ENCODE measurements at regions not wholly inside any gene's neighbourhood (a gene's known extent, or its start where the extent isn't known, plus 50 kb on each side); places are given as distances from the start of the nearest gene placed in this dataset.

DNA sequence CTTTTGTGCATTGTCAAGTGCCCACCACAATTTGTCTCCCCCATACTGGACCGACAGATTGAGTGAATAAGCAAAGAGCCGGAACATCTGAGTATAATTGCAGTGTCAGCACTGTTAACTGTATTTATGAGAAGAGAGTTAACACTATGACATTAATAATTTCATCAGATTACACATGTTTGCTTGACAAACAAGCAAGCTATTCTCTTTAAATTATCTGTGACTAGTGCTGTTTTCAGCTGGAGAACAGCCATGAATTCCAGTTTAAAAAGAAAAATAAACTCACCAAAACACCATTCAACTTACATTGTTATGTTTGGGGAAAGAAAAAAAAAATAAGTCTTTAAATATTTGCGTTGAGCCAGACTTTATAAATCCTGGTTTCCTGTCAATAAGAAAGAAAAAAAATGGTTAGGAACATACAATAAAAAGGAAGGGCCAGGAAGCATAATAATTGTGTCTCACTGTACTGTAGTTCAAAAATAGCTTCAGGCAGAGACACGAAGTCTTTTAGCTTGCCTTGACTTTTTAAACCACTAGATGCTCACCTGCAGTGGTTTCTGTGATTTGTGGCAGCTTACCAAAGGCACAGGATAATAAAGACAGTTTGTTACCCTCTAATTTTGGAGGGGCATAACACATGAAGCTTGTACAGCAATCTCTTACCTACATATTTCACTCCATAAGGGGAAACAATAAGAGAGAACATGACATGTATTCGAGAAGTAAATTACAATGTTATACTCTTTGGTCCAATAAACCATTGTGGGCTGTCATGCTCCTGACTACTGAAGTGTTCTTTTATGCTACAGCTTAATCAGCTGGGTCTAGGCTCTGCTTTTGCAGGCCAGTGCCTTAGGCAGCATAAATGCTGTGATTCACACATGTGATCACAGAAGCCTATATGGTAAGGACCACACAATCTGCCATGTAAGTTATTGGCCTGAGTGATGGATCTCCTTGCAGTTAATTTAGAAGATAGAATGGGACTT lies 302.0 kb upstream of the ADGRL2 start:
- DNase-seq (ENCODE audit: low read depth in 4 of 4, low spot score in 2 of 4) = peak in 2 of 4 donors; percentile 34

DNA sequence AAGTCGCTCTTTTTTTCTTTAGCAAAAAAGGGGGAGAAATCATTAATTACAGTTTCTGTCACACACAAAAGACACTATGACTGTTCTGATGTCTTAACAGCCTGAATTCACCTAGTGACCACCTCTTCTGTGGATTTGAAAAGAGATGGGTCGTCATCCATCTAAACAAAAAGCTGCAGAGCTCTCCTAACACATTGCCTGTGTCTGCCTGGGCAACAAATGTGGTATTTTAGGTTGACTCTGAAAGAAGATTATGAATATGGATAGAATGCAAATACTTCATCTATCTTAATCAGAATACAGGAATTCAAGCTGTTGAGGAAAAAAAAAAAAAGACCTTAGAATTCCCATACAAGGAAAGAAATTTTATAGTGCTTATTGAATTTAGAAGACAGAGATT lies 304.4 kb upstream of the ADGRL2 start:
- DNase-seq (ENCODE audit: low read depth in 4 of 4, low spot score in 2 of 4) = no peak

DNA sequence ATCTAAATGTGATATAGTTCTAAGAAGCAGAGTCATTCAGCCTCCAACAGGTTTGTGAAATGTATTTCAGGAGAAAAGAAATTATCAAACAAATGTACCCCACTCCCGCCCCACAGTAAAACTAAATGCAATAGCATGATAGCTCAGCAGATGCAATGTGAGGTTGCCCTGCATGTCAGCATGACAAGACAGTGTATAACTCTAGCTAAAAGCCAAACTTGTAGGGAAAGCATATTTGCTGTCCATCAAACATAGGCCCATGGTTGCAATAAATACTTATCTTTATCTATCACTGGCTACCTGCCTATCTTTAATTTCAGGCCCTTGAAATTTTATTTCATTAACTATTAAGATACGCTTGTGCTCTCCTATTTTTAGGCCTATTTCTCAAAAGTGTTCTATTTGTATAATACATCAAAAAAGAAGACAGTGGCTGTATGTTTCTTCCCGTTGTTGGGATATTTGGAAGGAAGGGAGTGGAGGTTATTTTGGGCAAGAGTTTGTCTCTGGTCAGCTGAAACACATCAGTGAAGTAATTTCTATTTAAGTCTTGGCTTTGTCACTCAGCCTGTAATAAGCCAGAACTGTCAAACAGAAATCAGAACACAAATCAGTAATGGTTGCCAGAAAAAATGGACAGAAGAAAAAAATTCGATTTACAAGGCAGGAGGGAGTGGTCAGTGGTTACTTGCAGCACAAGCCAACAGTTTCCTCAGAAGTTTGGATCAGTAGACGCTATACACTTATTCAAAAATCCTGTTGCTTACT lies 307.4 kb upstream of the ADGRL2 start:
- no peak for DNase-seq (ENCODE audit: low read depth in 4 of 4, low spot score in 2 of 4)

DNA sequence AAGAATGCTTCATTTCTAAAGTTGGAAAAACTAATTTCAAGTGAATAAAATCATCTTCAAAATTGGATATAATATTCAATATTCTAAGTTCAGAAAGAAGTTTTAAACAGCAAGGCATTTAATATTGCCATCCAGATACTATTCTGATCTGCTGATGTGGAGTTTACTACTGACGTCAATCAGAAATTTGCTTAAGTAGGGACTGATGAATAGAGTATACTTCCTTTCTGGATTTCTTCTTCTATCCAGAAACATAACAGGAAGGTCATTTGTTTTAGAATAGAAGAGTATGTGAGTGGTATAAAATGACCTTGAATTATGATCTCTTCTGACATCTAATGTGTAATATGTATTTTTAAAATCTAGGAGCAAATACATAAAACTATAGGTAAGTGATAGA lies 308.1 kb upstream of the ADGRL2 start:
- no peak for DNase-seq (ENCODE audit: low read depth in 4 of 4, low spot score in 2 of 4)

DNA sequence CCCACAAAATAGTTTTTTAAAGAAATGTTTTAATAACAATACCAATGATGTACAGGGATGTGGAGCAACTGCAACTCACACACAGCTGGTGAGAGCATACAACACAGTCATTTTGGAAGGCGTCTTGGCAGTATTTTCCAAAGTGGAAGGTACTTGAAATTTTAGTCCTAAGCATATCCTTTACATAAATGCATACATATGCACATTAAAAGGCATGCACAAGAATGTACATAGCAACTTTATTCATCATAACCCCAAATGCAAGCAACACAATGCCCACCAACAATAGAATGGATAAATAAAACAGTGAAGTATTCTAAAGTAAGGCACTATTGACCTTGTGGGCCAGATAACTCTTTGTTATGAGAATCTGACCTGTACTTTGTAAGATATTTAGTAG lies 310.1 kb upstream of the ADGRL2 start:
- no peak for DNase-seq (ENCODE audit: low read depth in 4 of 4, low spot score in 2 of 4)

DNA sequence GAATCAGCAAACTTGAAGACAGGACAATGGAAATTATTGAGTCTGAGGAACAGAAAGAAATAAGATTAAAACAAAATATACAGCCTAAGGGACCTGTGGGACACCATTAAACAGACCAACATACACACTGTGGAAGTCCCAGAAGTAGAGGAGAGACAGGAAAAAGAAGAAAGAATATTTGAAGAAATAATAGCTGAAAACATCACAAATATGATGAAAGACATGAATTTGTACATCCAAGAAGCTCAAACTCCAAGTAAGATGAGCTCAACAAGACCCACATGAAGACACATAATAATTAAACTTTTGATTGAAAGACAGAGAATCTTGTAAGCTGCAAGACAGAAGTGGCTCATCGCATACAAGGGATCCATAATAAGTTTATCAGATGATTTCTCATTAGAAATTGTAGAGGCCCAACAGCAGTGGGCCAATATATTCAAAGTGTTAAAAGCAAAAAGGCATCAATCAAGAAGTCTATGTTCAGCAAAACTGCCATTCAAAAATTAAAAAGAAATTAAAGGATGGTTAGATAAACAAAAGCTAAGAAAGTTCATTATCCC lies 311.3 kb upstream of the ADGRL2 start:
- no peak for DNase-seq (ENCODE audit: low read depth in 4 of 4, low spot score in 2 of 4)

DNA sequence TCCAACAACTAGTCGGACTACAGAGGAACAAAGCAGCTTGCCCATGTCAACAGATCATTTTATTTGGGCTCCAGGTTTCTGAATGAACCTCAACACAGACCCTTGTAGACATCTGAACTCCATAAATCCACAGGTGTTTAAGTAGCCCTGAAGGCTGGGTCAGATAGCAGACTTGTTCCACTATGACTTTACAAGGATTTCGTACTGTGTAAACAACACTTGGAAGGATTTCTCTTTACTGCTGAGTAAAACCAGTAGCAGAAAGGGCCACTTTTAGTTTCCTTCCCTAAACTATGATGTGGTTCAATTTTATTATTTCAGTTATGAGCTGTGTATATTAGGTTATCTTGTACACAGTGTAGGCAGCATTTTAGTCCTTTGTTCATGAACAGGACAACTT lies 316.4 kb upstream of the ADGRL2 start:
- no peak for DNase-seq (ENCODE audit: low read depth in 4 of 4, low spot score in 2 of 4)

DNA sequence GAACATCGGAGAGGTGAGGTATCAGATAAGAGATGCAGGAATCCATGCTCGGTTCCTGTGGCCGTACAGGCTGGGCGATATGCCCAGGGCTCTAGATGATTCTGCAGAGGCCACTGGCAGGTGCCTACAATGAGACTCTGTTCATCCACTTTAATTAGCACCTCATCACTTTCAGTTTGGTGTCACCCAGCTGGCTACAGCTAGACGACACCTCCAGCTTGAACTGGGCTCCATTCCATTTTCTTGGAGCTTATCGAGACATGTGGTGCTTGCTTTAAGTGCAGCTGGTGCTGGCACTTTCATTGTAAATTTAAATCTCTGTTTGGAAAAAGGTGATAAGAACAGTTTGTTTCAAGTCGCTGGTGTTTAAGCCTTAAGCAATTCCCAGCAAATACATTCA lies 322.5 kb upstream of the ADGRL2 start:
- DNase-seq (ENCODE audit: low read depth in 4 of 4, low spot score in 2 of 4) = no peak

DNA sequence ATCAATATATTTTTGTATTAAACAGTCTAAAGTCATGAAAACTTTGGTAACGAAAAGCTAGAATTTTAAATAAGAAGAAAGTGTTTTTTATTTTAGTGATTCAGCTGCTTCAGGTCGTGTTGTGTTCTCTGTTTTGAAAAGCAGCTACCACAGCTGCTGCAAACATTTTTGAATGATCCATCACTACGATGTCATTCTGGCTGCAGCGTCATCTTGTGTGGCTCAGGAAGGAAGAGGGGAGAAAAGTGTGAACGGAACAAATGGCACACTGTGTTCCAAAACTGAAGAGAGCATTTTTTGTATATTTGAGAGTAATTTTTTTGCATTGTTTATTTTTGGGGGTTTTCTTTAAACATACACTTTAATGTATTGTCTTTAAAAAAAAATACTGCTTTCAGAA lies 323.0 kb upstream of the ADGRL2 start:
- DNase-seq (ENCODE audit: low read depth in 4 of 4, low spot score in 2 of 4) = no peak

DNA sequence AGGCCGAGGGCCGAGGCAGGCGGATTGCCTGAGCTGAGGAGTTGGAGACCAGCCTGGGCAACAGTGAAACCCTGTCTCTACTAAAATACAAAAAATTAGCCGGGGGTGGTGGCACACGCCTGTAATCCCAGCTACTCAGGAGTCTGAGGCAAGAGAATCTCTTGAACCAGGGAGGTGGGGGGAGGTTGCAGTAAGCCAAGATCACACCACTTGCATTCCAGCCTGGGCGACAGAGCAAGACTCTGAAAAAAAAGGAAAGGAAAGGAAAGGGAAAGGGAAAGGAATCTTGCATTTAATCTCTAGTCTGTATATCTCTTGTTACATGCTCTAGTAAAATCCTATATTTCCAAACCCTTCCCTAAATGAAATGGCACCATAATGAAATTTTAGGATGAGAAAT lies 328.3 kb upstream of the ADGRL2 start:
- no peak for DNase-seq (ENCODE audit: low read depth in 4 of 4, low spot score in 2 of 4)

DNA sequence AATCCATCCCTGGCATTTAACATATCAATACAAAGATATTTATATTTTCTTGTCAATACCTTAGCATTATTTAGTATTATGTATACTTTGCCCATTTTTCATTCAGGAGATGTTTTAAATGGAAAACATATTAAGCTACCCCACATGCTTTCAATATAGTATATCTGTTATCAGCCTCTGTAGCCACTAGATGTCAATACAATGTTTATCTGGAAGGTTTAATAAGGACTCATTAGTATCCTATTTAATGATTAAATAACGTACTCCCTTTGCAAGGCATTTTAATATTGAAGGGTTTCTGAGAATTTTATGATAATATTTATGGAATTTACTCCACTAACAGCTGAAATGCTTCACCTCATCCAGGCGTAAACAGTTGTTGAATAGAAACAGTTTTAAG lies 329.5 kb upstream of the ADGRL2 start:
- DNase-seq (ENCODE audit: low read depth in 4 of 4, low spot score in 2 of 4) = no peak

DNA sequence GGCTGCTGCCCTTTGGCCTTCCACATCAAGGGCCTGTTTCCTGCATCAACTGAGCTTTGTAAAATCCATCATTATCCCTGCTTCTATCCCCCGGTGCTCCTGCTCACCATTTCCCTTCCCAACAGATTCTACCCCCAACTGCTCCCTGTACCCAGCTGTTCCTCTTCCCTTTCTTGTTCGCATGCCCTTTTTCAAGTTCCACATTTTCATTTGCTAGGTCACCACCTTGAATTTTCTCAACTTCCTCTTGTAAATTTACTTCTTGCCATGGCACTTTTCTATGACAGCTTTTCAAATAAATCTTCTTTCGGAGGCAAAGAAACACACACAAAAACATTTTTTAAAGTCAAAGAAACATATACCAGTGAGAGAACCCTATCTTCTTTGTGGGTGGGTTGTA lies 330.5 kb upstream of the ADGRL2 start:
- DNase-seq (ENCODE audit: low read depth in 4 of 4, low spot score in 2 of 4) = no peak

DNA sequence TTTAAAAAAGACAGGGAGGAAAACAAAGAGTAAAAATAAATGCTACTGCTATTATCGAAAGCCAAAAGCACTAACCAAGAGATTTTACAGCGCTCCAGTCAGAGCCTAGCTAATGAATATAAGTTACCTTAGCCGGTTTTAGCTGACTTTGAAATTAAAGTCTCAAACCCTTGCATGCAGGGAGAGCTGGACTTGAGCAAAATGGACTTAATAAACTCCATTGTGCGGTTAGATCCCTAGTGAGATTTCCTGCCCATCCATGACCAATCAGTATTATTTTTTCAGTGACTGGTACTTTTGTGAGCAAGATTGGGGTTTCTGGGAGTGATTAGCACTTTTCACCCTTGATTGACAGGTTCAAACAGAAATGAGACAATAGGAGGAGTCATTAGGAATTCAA lies 333.4 kb upstream of the ADGRL2 start:
- peak in 1 of 4 donors; percentile 10 for DNase-seq (ENCODE audit: low read depth in 4 of 4, low spot score in 2 of 4)

DNA sequence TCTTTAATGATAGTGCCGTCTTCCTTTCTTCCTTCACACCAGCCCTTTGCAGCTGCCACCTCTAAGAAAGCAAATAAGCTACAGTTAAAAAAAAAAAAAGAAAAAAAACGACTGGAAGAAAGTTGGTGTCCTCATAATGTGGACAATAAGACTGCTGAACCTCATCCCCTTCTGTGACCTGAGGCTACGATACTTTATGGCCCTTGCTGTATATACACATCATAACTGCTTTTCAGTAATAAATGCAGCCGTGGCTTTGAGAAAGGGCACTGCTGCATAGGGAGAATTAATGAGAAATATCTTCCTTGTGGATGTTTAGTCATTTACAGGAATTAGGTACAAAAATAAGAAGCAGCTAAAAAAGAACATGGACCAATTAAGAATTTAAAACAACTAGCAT lies 333.8 kb upstream of the ADGRL2 start:
- peak in 1 of 4 donors; percentile 7 for DNase-seq (ENCODE audit: low read depth in 4 of 4, low spot score in 2 of 4)

DNA sequence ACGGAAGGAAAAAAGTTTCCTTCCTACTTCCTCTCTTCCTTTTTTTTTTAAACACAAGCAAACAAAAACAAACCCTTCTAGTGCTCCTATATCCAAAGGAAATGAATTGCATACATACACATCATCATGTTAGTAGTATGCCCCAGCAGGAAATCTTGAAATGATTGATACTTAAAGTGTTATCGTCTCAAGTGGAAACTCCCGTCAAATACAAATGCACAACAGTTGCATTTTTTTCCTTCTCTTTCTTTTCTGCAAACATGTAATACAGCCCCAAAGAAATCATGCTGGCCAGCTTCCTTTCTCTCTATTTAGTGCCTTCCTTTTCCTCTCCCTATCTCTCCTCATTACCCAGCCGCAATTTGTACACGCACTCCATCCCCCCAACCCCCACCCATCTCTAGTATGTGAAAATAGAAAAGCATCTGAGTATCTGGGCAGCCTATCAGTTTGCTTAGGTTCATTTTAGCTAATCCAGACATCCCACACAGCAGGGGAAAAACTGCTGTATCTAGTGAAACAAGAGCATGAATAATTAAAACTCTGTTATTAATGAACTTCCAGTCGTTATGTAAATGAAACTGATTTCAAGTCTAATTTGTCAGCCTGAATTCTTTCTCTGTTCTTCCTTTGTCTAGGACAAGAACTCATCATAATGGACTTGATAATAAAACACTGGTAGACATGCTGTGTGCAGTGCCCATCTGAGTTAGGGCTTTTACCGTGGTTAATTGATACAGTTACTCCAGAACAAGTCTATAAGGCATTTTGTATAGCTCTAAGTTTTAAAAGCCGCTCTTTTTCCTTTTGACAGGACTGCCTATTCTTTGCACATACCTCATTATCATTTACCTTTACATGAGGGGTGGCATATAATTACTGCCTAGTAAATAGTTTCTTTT lies 336.5 kb upstream of the ADGRL2 start:
- DNase-seq (ENCODE audit: low read depth in 4 of 4, low spot score in 2 of 4) = no peak

DNA sequence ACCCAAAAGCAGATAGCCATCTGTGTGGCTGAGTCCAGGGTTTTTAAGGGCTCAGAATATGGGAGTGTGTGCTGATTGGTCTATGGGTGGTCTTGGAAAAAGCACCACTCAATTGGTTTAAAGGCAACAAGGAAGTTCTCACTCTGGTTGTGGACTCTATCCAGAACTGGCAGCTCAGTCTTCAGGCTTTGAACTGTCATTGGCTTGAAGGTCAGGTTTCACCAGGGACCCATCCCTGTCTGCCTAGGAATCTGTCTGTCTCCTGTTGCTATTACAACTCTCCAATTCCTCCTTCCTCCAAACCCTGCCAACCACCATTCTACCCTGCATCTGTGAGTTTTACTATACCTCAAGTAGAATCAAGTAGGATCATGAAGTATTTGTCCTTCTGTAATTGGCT lies 341.7 kb upstream of the ADGRL2 start:
- DNase-seq (ENCODE audit: low read depth in 4 of 4, low spot score in 2 of 4) = no peak

DNA sequence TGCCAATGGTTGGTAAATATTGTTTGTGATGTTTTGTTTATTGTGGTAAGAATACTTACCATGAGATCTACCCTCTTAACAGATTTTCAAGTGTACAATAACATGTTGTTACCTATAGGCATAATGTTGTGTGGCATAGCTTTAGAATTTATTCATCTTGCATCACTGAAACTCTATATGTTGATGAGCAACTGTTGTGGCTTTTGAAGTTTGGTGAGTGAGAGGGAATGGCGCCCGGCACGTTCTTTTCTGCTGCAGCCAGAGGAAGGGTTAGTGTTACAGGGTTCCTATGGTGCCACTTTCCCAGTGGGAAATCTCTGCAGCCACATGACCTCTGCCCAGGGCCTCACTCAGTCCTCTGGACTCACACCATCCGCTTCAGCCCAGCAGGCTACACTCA lies 342.5 kb upstream of the ADGRL2 start:
- no peak for DNase-seq (ENCODE audit: low read depth in 4 of 4, low spot score in 2 of 4)

DNA sequence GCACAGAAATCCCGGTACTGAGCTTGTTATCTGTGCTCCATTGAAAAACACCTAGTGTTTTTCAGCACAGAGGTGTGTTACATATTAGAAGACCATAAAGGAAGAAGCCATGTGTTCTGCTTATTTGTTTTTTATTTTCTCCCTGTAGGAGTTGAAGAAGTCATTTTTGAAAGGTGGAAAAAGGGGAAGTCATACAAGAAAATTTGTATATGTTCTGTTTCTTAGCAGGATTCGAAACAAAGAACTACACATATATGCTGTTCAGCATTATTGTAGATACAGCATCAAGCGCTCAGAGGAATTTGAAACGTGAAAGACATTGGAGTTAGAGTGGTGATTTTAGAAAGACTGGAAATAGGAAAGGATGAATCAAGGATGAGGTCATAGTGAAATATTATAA lies 345.3 kb upstream of the ADGRL2 start:
- DNase-seq (ENCODE audit: low read depth in 4 of 4, low spot score in 2 of 4) = no peak

DNA sequence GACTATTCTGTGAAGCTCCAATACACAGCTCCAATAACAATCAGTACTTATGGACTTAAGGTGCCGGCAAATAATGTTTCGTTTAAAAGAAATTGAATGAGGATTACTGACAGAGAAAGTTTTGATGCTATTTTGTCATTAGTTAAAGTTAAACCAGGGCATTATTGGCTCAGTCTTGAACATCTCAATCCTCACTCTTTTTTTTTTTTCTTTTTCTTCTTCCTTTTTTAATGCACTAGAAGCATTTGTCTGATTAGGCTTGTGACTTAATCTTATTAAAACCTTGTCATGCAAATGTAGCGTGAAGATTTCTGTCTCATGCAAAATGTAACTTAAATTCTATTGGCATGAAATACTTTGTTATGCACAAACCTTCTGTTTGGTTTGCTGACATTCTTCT lies 346.8 kb upstream of the ADGRL2 start:
- DNase-seq (ENCODE audit: low read depth in 4 of 4, low spot score in 2 of 4) = no peak

DNA sequence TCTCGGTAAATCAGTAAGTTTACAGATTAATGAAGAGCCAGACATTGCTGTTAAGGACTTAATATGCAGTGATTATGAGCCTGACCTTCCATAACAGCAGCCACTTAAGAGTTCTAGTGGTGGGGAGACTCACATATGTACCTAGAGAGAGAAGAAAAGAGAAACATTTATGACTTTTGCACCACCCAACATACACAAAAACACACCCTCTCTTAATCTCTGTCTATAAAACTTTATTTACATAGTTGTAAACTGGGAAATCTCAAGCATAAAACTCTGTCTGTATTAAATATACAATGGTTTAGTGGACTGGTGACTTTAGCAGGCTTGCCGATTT lies 347.4 kb upstream of the ADGRL2 start:
- no peak for DNase-seq (ENCODE audit: low read depth in 4 of 4, low spot score in 2 of 4)
